Stimulated activated naive CD4-positive, alpha-beta T cell treated with Interleukin-2 at 50 U/mL for 16 hours (primary cell): ENCODE measurements at regions not wholly inside any gene's neighbourhood (a gene's known extent, or its start where the extent isn't known, plus 50 kb on each side); places are given as distances from the start of the nearest gene placed in this dataset.
"Not testable (repeated sequence)": the region's sequence is repeated elsewhere in the genome, so short reads cannot be mapped to it uniquely, and the experiment has no call there.

Experiments used
- DNase-seq: peaks from one replicate; lab custom pipeline; 2025; lab: John Stamatoyannopoulos, UW

DNA sequence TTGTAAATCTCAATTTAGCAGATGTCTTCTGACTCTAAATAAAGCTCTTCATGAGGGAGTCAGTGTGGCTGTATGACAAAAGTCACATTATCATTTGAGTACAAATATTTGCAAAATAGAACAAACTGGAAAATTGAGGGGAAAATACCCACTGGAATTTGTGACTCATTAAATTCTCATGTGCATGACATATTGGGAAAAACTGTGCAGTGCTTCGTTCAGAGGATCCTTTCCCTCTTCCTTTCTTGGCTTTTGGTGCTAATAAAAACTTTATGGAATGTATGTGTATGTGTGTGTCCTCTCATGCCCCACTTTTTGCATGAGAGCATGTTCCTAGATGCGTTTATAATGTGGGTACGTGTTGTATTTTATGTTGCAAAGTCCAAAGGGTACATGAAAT is 267.8 kb downstream of the KTN1 start:
- DNase-seq = no peak

DNA sequence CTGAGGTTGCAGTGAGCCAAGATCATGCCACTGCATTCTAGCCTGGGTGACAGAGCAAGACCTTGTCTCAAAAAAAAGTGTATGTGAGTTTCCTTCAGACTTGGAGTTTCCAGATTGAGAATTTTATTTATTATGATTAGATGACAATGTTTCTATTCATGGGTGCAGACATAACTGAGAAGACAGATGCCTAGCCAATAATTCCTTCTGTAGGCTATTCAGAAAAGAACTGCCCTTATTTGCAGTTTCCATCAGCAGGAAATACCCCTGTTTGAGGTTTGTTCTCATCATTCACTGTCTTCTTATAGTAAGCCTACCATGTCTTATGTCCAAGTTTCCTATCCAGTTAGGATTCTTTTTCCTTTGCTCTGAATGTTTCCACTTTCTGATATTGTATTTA is 269.0 kb downstream of the KTN1 start:
- DNase-seq = no peak

- no peak for DNase-seq
Measured at GRCh38 chr14:55849833-55850232, 268.4 kb upstream of the PELI2 start.

DNA sequence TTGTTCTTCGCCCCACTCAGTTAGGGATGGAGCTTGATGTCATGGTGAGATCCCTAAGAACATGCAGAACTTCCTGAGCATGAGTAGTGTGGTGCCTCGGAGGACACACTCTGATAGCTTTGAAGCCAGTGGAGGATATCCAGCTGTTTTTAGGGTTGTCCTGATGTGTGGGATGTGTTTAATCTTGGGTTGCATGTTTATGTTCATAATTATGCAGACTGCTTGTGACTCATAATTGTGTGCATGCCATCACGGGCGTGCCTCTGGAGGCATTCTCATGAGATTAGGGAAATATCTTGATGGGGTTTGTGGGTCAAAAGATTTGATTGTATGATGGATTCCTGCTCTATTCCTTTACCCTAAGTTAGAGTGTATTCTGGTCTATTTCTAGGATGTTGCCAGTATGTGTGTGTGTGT is 267.4 kb upstream of the PELI2 start:
- no peak for DNase-seq

DNA sequence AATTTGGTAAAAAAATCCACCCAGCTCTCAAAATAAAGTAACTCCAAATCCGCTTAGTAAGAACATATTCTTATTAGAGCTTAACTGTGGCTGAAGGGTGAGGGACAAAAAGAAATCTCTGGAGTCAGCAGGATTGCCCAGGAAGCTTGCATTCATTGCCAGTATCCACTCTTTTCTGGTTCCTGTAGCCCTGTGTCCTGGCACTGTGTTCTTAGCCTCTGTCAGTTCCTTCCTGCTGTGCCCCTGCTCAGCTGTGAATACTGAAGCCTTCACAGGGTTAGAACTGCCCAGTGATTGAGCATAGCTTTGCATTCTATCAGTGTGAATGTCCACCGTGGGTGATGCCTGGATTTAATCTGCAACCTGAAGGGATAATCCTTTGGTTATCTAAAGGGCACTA is 266.9 kb upstream of the PELI2 start:
- DNase-seq = no peak

GRCh38 chr14:55851961-55852360 is 266.2 kb upstream of the PELI2 start:
- DNase-seq = no peak

GRCh38 chr14:55855751-55856150 is 262.5 kb upstream of the PELI2 start:
- no peak for DNase-seq

DNA sequence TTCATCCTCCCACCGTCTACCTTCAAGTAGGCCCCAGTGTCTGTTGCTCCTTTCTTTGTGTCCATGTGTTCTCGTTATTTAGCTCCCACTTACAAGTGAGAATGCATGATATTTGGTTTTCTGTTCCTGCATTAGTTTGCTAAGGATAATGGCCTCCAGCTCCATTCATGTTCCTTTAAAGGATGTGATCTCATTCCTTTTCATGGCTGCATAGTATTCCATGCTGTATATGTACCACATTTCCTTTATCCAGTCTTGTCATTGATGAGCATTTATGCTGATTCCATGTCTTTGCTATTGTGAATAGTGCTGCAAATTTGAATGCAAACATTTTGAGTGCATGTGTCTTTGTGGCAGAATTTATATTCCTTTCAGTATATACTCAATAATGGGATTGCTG is 259.6 kb upstream of the PELI2 start:
- no peak for DNase-seq

- not testable (repeated sequence) for DNase-seq
Measured at GRCh38 chr14:55861561-55861960, 256.6 kb upstream of the PELI2 start.

DNA sequence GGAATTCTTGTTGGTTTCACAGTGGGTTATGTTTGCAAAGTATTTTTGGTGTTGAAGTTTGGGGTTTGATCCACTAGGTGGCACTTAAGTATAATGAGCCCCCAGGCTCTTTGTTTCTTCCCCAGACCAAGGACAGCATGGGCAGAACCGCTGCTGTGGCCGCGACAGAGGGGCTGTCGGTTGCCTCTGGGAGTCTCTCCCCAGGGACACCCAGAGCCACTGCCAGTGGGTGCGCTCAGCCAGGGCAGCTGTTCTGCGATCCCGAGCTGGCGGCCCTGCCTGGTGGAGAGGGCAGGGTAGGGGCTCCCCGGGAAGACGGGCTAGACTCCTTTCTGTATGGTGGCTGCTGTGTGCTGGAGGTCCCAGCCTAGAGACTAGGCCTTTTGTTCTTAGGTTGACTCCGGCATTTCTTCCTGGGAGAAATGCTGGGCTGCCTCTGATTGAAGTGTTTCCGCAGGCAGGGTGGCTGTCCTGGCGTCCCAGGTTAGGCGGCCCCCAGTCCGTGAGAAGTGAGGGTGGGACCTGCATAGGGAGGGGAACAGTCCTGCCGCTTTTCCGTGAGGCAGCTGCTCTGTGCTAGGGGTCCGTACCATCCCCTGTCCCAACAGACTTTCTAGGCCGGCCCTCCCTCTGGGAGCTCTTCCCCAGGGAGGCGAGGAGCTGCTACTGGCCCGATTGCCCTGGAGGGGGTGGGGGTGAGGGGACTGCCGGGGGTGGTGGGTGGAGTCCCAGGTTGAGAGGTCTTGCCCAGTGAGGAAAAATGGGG is 253.1 kb upstream of the PELI2 start:
- DNase-seq = no peak

DNA sequence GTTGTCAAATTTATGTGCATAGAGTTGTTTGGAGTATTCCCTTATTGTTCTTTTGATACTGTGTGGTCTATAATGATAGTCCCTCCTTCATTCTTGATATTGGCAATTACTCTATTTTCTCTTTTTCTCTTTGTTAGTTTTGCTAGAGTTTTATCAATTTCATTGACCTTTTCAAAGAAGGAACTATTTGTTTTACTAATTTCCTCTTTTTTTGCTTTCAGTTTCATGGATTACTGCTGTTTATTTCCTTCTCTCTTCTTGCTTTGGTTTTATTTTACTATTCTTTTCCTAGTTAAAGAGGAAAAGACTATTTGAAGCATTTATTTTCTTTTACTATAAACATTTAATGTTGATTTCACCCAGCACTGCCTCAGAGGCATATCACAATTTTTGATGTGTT is 250.9 kb upstream of the PELI2 start:
- DNase-seq = no peak

DNA sequence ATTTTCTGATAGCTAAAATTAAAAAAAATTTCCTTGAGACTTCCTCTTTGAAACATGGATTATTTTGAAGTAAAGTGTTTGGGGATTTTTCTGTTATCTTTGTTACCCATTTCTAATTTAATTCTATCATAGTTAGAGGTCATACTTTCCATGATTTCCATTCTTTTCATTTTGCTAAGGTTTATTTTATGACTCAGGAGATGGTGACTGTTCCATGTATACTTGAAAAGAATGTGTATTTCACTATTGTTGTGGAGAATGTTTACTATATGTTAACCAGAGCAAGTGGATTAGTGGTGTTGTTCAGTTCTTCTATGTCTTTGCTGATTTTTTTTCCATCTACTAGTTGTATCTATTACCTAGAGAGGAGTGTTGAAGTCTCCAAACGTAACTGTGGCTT is 250.5 kb upstream of the PELI2 start:
- DNase-seq = no peak

GRCh38 chr14:55869397-55870049 is 248.7 kb upstream of the PELI2 start:
- DNase-seq = no peak

GRCh38 chr14:55873169-55873568 is 245.0 kb upstream of the PELI2 start:
- no peak for DNase-seq

DNA sequence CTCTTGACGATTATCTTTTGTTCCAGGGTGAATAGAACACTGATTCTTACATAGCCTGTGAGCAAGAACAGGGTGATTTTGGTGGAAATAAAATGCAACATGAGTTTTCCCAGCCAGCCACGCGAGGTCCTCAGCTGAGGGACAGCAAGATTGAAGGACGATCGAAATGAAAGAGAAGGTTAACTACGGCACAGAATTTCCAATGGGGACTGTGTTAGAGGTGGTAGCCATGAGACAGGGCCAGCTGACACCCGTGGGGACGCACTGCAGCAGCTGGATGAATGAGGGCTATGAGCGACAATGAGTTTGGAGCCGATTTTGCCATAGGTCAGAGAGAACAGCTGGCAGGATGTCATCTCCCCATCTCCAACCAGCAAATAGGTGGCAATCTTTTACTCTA is 243.4 kb upstream of the PELI2 start:
- DNase-seq = no peak

- DNase-seq = no peak
Measured at GRCh38 chr14:55877942-55878341, 240.3 kb upstream of the PELI2 start.

- DNase-seq = no peak
Measured at GRCh38 chr14:55881577-55882241, 236.5 kb upstream of the PELI2 start.

DNA sequence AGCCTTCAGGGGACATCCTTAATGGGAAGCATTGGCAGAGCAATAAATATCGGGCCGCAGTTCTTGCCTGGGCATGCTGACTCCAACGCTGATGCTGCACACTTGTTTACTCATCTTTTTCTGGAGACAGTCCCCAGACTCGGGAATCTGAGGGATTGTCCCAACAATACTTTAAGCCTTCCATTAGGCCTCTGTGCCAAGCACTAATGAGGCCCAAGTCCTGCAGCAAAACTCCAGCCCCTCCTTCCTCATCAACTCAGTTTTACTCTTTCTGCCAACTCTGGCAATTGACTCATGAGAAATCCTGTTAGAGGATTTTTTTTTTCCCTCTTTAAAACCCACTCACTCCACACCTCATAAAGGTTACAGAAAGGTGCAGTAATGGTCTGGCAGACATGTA is 233.4 kb upstream of the PELI2 start:
- DNase-seq = no peak

DNA sequence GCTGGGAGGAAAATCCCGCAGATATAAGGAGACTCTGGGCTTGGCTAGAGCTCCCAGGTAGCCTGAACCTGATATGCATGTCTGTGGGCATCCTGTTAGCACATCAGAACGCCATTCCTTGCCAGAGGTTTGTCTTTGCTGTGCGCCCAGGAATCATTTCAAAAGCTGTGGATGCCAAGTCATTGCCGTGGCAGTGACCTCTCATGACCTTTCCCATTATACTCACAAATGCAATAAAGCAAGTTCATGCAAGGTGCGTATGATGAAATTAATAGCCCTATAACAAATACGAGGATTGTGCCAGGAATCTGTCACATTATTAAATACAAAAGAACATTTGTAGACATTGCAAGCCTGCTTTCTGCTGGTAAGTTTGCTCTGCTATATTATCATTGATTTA is 229.1 kb upstream of the PELI2 start:
- DNase-seq = no peak

DNA sequence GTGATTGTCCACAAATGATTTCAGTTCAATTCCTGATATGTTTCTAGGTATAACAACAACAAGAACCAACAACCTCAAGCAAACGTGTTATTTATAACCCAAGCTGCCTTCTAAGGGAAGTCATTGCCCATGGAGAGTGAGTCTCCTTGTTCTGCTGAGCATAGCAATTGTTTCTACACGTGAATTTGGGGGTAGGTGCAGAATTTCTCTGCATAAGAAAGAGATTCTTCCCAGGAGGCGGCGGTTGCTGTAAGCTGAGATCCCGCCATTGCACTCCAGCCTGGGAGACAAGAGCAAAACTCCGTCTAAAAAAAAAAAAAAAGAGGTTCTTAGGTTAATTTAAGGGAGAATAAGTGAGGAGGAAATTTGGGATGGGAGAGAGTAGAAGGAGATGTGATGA is 226.5 kb upstream of the PELI2 start:
- DNase-seq = no peak

DNA sequence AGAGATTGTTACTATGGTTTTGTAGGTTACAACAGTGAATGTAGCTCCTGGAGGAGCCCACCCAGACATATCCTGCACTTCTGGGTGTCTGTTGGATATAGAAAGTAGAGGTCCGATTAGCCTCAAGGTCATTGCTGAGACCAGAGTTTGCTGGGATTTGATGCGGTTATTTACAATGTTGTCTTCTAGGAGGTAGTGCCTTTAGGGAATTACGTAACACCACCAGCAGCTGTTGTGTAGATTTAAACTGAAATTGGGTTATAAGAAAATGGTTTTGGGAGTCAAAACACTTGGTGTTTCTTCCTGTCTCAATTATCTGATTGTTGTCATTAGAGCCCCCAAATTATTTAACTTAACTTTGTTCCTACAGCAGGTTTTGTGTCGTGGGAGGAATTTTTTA is 225.3 kb upstream of the PELI2 start:
- no peak for DNase-seq

- DNase-seq = no peak
Measured at GRCh38 chr14:55893705-55894104, 224.5 kb upstream of the PELI2 start.

DNA sequence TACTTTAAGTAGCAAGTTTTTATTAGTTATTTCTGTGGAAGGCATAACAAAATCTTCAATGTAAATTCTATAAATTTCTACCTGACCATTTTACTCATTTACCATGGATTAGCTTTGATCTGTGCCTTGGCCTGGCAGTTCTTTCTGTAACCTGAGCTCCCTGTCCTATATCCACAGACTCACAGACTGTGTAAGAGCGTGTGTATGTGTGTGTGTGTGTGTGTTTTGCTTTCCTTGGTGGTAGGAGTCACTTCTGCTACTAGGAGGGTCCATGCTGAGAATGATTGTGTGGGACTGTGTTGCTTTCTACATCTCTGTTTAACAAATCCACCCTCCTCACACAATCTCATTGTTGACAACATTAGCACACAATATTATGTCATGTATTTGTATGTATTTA is 221.2 kb upstream of the PELI2 start:
- DNase-seq = no peak
